Neuronal stem cell (in vitro differentiated cells): ENCODE measurements at regions not wholly inside any gene's neighbourhood (a gene's known extent, or its start where the extent isn't known, plus 50 kb on each side); places are given as distances from the start of the nearest gene placed in this dataset.

ENCODE experiments used
- DNase-seq: peaks from one replicate; pipeline ENCODE4 v3.0.0-alpha.2; 2013; ENCODE audit warnings: low spot score
- H2AFZ ChIP-seq: one replicate; pipeline ENCODE4 v1.6.1; 2013; ENCODE audit warnings: mild to moderate bottlenecking, low read length, inconsistent platforms
- H2AK5ac ChIP-seq: 2 replicates; pipeline ENCODE4 v1.6.1; 2013; ENCODE audit warnings: low read depth, mild to moderate bottlenecking, inconsistent platforms, low read length, moderate library complexity, mixed read lengths
- H2BK120ac ChIP-seq: 2 replicates; pipeline ENCODE4 v1.6.1; 2013; ENCODE audit warnings: low read depth, mild to moderate bottlenecking, inconsistent platforms, low read length, moderate library complexity, mixed read lengths
- H2BK12ac ChIP-seq: one replicate; pipeline ENCODE4 v1.6.1; 2013; ENCODE audit warnings: low read length, inconsistent platforms
- H2BK15ac ChIP-seq: 2 replicates; pipeline ENCODE4 v1.6.1; 2013; ENCODE audit warnings: mild to moderate bottlenecking, low read length, inconsistent platforms, mixed read lengths
- H2BK5ac ChIP-seq: one replicate; pipeline ENCODE4 v1.6.1; 2013; ENCODE audit warnings: inconsistent platforms, mild to moderate bottlenecking, low read length, moderate library complexity
- H3K14ac ChIP-seq: one replicate; pipeline ENCODE4 v1.6.1; 2013; ENCODE audit warnings: low read length, inconsistent platforms
- H3K18ac ChIP-seq: 2 replicates; pipeline ENCODE4 v1.6.1; 2013; ENCODE audit warnings: low read length, inconsistent platforms
- H3K23ac ChIP-seq: 2 replicates; pipeline ENCODE4 v1.6.1; 2013; ENCODE audit warnings: low read depth, mild to moderate bottlenecking, mixed read lengths, low read length, inconsistent platforms; ENCODE audit not compliant: poor library complexity
- H3K27ac ChIP-seq: replicated peaks from 3 replicates; pipeline ENCODE4 v1.5.1; 2013; ENCODE audit warnings: low read length, inconsistent platforms
- H3K27me3 ChIP-seq, 3 experiments: 2 replicates each; pipeline ENCODE4 v1.6.1; 2013; ENCODE audit warnings: low read length in 3 of 3, mild to moderate bottlenecking in 2 of 3, inconsistent platforms in 1 of 3, low read depth in 1 of 3, mixed read lengths in 1 of 3, moderate library complexity in 1 of 3; ENCODE audit not compliant: control insufficient read depth in 3 of 3, insufficient read depth in 3 of 3
- H3K36me3 ChIP-seq, 2 donors: replicated peaks in 1 of 2; 2 replicates each; pipeline ENCODE4 v1.6.1; 2013; ENCODE audit warnings: low read length in 2 of 2; ENCODE audit not compliant: control insufficient read depth in 2 of 2, insufficient read depth in 2 of 2
- H3K4ac ChIP-seq: 2 replicates; pipeline ENCODE4 v1.6.1; 2013; ENCODE audit warnings: inconsistent platforms, mild to moderate bottlenecking, low read length, moderate library complexity
- H3K4me1 ChIP-seq, 2 donors: 1 replicate in 1 of 2; 2 replicates in 1 of 2; pipeline ENCODE4 v1.6.1; 2013; ENCODE audit warnings: low read length in 2 of 2, low read depth in 1 of 2; ENCODE audit not compliant: control insufficient read depth in 2 of 2, insufficient read depth in 1 of 2
- H3K4me2 ChIP-seq: one replicate; pipeline ENCODE4 v1.6.1; 2013; ENCODE audit warnings: mild to moderate bottlenecking, low read length, inconsistent platforms; ENCODE audit not compliant: insufficient read depth, poor library complexity, severe bottlenecking
- H3K4me3 ChIP-seq, 2 donors: 2 replicates each; pipeline ENCODE4 v1.5.1; 2013; ENCODE audit warnings: low read length in 2 of 2, mild to moderate bottlenecking in 2 of 2, inconsistent platforms in 1 of 2, moderate library complexity in 1 of 2
- H3K79me1 ChIP-seq: one replicate; pipeline ENCODE4 v1.6.1; 2013; ENCODE audit warnings: low read depth, mild to moderate bottlenecking, inconsistent platforms, low read length, moderate library complexity
- H3K9ac ChIP-seq: one replicate; pipeline ENCODE4 v1.6.1; 2013; ENCODE audit warnings: mild to moderate bottlenecking, low read depth, low read length, inconsistent platforms; ENCODE audit not compliant: poor library complexity
- H3K9me3 ChIP-seq, 2 donors: replicated peaks in 1 of 2; 2 replicates each; pipeline versions ENCODE3 to v1.6.1; 2013; ENCODE audit warnings: low read length in 2 of 2, mild to moderate bottlenecking in 2 of 2, inconsistent platforms in 1 of 2, low read depth in 1 of 2, mixed read lengths in 1 of 2, moderate library complexity in 1 of 2; ENCODE audit not compliant: control insufficient read depth in 2 of 2, insufficient read depth in 1 of 2
- H4K8ac ChIP-seq: one replicate; pipeline ENCODE4 v1.6.1; 2013; ENCODE audit warnings: low read depth, mild to moderate bottlenecking, inconsistent platforms, low read length, moderate library complexity
- H4K91ac ChIP-seq: one replicate; pipeline ENCODE4 v1.6.1; 2013; ENCODE audit warnings: low read length, low read depth, mild to moderate bottlenecking, inconsistent platforms; ENCODE audit not compliant: poor library complexity
- WGBS, 2 donors: extraction: QIAGEN DNeasy Blood & Tissue Kit; methylation state at CpG; one replicate each; pipeline ENCODE4 v1.1.7; 2013; ENCODE audit warnings: missing lambda C conversion rate in 2 of 2, mixed read lengths in 1 of 2; ENCODE audit not compliant: insufficient read length in 2 of 2, insufficient replicate concordance in 1 of 2; ENCODE audit errors: extremely low coverage in 2 of 2; 5-methylcytosine and 5-hydroxymethylcytosine counted together

- H3K27me3 ChIP-seq: no peaks in the 10 kb centered on the region
- no peak overlapping the region for H2BK15ac ChIP-seq
- no peak overlapping the region for H3K9ac ChIP-seq
- no peak overlapping the region for H2BK120ac ChIP-seq
- peaks cover 0 to 18% of the 10 kb centered on the region in 2 donors for H3K4me1 ChIP-seq
- peak overlapping the region; percentile 5 for H3K27ac ChIP-seq
- H3K36me3 ChIP-seq: no peaks in the 10 kb centered on the region
- no peaks in the 10 kb centered on the region for H3K79me1 ChIP-seq
- no peak overlapping the region for H4K91ac ChIP-seq
- no peak overlapping the region for H3K4ac ChIP-seq
- peak overlapping the region; percentile 13 for H3K18ac ChIP-seq
- no peak overlapping the region for H3K4me3 ChIP-seq
- H3K14ac ChIP-seq: no peak overlapping the region
- no peak overlapping the region for H2AFZ ChIP-seq
- H4K8ac ChIP-seq: no peak overlapping the region
- no peak for DNase-seq
- no peak overlapping the region for H3K23ac ChIP-seq
- H2AK5ac ChIP-seq: no peak overlapping the region
- no peak overlapping the region for H2BK5ac ChIP-seq
- H2BK12ac ChIP-seq: no peak overlapping the region
- H3K9me3 ChIP-seq: peaks cover 0 to 3% of the 10 kb centered on the region in 2 donors
- H3K4me2 ChIP-seq: no peak overlapping the region
- no CpG with 5 or more reads among the region's 8 CpGs for WGBS, 2 donors
These were observed 1028.1 kb upstream of the EEF2KMT start for GRCh38 chr16:6125483-6126259.

DNA sequence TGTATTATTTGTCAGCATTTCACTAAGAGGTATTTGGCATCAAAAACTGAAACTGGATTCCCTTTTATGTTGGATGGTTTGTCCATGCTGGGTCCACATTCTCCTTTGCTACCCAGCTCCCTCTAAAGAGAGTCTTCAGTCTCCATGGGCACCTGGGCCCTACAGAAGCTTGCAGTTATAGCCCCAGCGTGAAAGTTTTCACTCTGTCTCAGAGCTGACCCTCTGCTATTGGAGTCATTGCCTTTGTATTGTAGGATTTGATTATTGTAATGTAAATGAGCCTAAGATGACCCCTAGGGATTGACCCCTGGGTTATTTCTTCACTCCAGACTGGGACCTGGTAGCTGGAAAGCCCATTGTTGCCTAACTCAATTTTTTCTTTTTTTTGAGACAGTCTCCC is 1026.5 kb upstream of the EEF2KMT start:
- peak; percentile 40 for DNase-seq
- H3K9me3 ChIP-seq: peaks cover 0 to 5% of the 10 kb centered on the region in 2 donors
- H3K9ac ChIP-seq: no peak overlapping the region
- no peak overlapping the region for H3K4me2 ChIP-seq
- H3K4ac ChIP-seq: no peak overlapping the region
- no peak overlapping the region for H2BK5ac ChIP-seq
- no peak overlapping the region for H3K23ac ChIP-seq
- no peak overlapping the region for H3K14ac ChIP-seq
- H2AFZ ChIP-seq: no peak overlapping the region
- H3K36me3 ChIP-seq: no peaks in the 10 kb centered on the region
- no peak overlapping the region for H2BK15ac ChIP-seq
- H3K27ac ChIP-seq: peak overlapping the region; percentile 55
- H3K4me3 ChIP-seq: no peak overlapping the region
- H3K18ac ChIP-seq: peak overlapping the region; percentile 54
- no peak overlapping the region for H2BK12ac ChIP-seq
- no peaks in the 10 kb centered on the region for H3K27me3 ChIP-seq
- peaks cover 0 to 18% of the 10 kb centered on the region in 2 donors for H3K4me1 ChIP-seq
- no peak overlapping the region for H2BK120ac ChIP-seq
- H3K79me1 ChIP-seq: no peaks in the 10 kb centered on the region
- H4K91ac ChIP-seq: no peak overlapping the region
- WGBS, 2 donors: no CpG with 5 or more reads among the region's 1 CpG
- no peak overlapping the region for H4K8ac ChIP-seq
- no peak overlapping the region for H2AK5ac ChIP-seq

DNA sequence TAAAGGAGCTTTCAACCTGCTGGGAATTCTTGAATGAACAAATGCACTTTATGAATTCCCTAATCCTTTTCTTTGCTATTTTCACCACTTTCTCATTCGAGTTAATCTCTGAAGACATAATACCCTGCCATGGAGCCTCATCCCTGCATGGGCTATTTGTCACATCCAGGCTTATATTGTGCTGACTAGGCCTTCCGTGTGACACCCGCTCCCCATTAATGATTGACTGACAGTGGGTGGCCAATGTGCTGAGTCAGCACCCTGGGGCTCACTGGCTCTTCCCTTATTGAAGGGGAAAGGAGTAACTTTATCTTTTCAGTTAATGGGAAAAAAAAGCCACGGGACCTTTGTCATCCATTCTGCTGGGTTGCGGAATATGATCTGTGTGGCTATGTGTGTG is 1024.8 kb upstream of the EEF2KMT start:
- Histone ChIP-seq H2BK12ac (no peak overlapping the region), H3K14ac (no peak overlapping the region), H3K4me3 (no peak overlapping the region)

GRCh38 chr16:6114691-6115090 is 1017.1 kb upstream of the EEF2KMT start:
- no peaks in the 10 kb centered on the region for H3K79me1 ChIP-seq
- no peak overlapping the region for H3K4me3 ChIP-seq
- no peaks in the 10 kb centered on the region for H3K9me3 ChIP-seq
- WGBS, 2 donors: no CpG with 5 or more reads among the region's 2 CpGs
- H3K9ac ChIP-seq: no peak overlapping the region
- no peaks in the 10 kb centered on the region for H3K27me3 ChIP-seq
- H2AK5ac ChIP-seq: no peak overlapping the region
- H2BK120ac ChIP-seq: no peak overlapping the region
- no peak overlapping the region for H2BK12ac ChIP-seq
- DNase-seq: no peak
- peaks cover 0 to 6% of the 10 kb centered on the region in 2 donors for H3K4me1 ChIP-seq
- no peak overlapping the region for H3K18ac ChIP-seq
- H3K36me3 ChIP-seq: no peaks in the 10 kb centered on the region
- no peak overlapping the region for H3K27ac ChIP-seq
- H3K4me2 ChIP-seq: no peak overlapping the region
- H4K91ac ChIP-seq: no peak overlapping the region
- H2BK15ac ChIP-seq: no peak overlapping the region
- no peak overlapping the region for H2AFZ ChIP-seq
- H3K4ac ChIP-seq: no peak overlapping the region
- no peak overlapping the region for H3K23ac ChIP-seq
- H2BK5ac ChIP-seq: no peak overlapping the region
- H4K8ac ChIP-seq: no peak overlapping the region
- H3K14ac ChIP-seq: no peak overlapping the region

More for the DNA sequence above, 1024.8 kb upstream of the EEF2KMT start:
- Histone ChIP-seq H3K18ac (no peak overlapping the region), H4K91ac (no peak overlapping the region), H3K4me1 (peaks cover 0 to 18% of the 10 kb centered on the region in 2 donors), H2BK5ac (no peak overlapping the region), H3K27me3 (no peaks in the 10 kb centered on the region), H3K4ac (no peak overlapping the region), H2BK15ac (no peak overlapping the region), H3K9me3 (peaks cover 0 to 5% of the 10 kb centered on the region in 2 donors), H3K4me2 (no peak overlapping the region), H3K23ac (no peak overlapping the region), H4K8ac (no peak overlapping the region), H2AK5ac (no peak overlapping the region), H3K79me1 (no peaks in the 10 kb centered on the region), H3K36me3 (no peaks in the 10 kb centered on the region), H2AFZ (no peak overlapping the region), H3K9ac (no peak overlapping the region), H3K27ac (peak overlapping the region; percentile 29), H2BK120ac (no peak overlapping the region)
- WGBS, 2 donors: no CpG with 5 or more reads among the region's 5 CpGs
- DNase-seq: peak; percentile 58
